Skin of body (tissue), 1 donor: ENCODE measurements at regions not wholly inside any gene's neighbourhood (a gene's known extent, or its start where the extent isn't known, plus 50 kb on each side); places are given as distances from the start of the nearest gene placed in this dataset.

Experiments used
- DNase-seq: peaks from one replicate; lab custom pipeline; 2025; lab: John Stamatoyannopoulos, UW

- DNase-seq: no peak
Observed at GRCh38 chr4:62271107-62271506, 1071.0 kb downstream of the ADGRL3 start.

- DNase-seq: no peak
Observed at GRCh38 chr4:62269918-62270317, 1069.8 kb downstream of the ADGRL3 start.

- no peak for DNase-seq
Observed at GRCh38 chr4:62263454-62263853, 1063.3 kb downstream of the ADGRL3 start.

GRCh38 chr4:62262676-62263075 lies 1062.5 kb downstream of the ADGRL3 start:
- DNase-seq: no peak

- no peak for DNase-seq
Observed at GRCh38 chr4:62260254-62260653, 1060.1 kb downstream of the ADGRL3 start.

GRCh38 chr4:62256479-62256878 lies 1056.4 kb downstream of the ADGRL3 start:
- DNase-seq: no peak

- no peak for DNase-seq
Observed at GRCh38 chr4:62252728-62253127, 1052.6 kb downstream of the ADGRL3 start.

- DNase-seq: no peak
Observed at GRCh38 chr4:62250100-62250499, 1050.0 kb downstream of the ADGRL3 start.

- DNase-seq: no peak
Observed at GRCh38 chr4:62243895-62244294, 1043.8 kb downstream of the ADGRL3 start.

GRCh38 chr4:62235911-62236310 lies 1035.8 kb downstream of the ADGRL3 start:
- peak; percentile 5 for DNase-seq

- no peak for DNase-seq
Observed at GRCh38 chr4:62232814-62233213, 1032.7 kb downstream of the ADGRL3 start.

GRCh38 chr4:62231994-62232393 lies 1031.9 kb downstream of the ADGRL3 start:
- DNase-seq: no peak

GRCh38 chr4:62226082-62226481 lies 1026.0 kb downstream of the ADGRL3 start:
- DNase-seq: no peak

- no peak for DNase-seq
Observed at GRCh38 chr4:62222121-62222520, 1022.0 kb downstream of the ADGRL3 start.

GRCh38 chr4:62210486-62210885 lies 1010.4 kb downstream of the ADGRL3 start:
- DNase-seq: no peak

GRCh38 chr4:62209757-62210485 lies 1009.8 kb downstream of the ADGRL3 start:
- no peak for DNase-seq

- no peak for DNase-seq
Observed at GRCh38 chr4:62208921-62209320, 1008.8 kb downstream of the ADGRL3 start.

GRCh38 chr4:62204136-62204535 lies 1004.0 kb downstream of the ADGRL3 start:
- no peak for DNase-seq

GRCh38 chr4:62199291-62199810 lies 999.2 kb downstream of the ADGRL3 start:
- no peak for DNase-seq

- DNase-seq: no peak
Observed at GRCh38 chr4:62196338-62196737, 996.2 kb downstream of the ADGRL3 start.

GRCh38 chr4:62194342-62194741 lies 994.2 kb downstream of the ADGRL3 start:
- DNase-seq: no peak

- peak; percentile 41 for DNase-seq
Observed at GRCh38 chr4:62193761-62194160, 993.6 kb downstream of the ADGRL3 start.

- DNase-seq: no peak
Observed at GRCh38 chr4:62191451-62192240, 991.5 kb downstream of the ADGRL3 start.
